Loucy (cell line): ENCODE measurements at regions not wholly inside any gene's neighbourhood (a gene's known extent, or its start where the extent isn't known, plus 50 kb on each side); places are given as distances from the start of the nearest gene placed in this dataset.

Source experiments
- EZH2phosphoT487 ChIP-seq: fragments of 200-600 bp; IDR thresholded peaks from 2 replicates; pipeline ENCODE4 v1.6.1; 2018; ENCODE audit warnings: antibody characterized with exemption, mild to moderate bottlenecking, moderate library complexity, borderline replicate concordance
- TF ChIP-seq, protein P1 (sequence below): fragments of 200-600 bp; sonication (generic); conservative IDR thresholded peaks from 2 replicates; pipeline ENCODE4 v1.5.1; 2014; ENCODE audit warnings: mild to moderate bottlenecking, antibody characterized with exemption, low read length

- TF ChIP-seq, protein P1, sequence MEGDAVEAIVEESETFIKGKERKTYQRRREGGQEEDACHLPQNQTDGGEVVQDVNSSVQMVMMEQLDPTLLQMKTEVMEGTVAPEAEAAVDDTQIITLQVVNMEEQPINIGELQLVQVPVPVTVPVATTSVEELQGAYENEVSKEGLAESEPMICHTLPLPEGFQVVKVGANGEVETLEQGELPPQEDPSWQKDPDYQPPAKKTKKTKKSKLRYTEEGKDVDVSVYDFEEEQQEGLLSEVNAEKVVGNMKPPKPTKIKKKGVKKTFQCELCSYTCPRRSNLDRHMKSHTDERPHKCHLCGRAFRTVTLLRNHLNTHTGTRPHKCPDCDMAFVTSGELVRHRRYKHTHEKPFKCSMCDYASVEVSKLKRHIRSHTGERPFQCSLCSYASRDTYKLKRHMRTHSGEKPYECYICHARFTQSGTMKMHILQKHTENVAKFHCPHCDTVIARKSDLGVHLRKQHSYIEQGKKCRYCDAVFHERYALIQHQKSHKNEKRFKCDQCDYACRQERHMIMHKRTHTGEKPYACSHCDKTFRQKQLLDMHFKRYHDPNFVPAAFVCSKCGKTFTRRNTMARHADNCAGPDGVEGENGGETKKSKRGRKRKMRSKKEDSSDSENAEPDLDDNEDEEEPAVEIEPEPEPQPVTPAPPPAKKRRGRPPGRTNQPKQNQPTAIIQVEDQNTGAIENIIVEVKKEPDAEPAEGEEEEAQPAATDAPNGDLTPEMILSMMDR: no peak
- TF ChIP-seq EZH2phosphoT487: no peak
Measured at GRCh38 chr16:54402270-54402669, 115.7 kb upstream of the IRX3 start.
